HG03354 (cell line): ENCODE measurements at regions not wholly inside any gene's neighbourhood (a gene's known extent, or its start where the extent isn't known, plus 50 kb on each side); places are given as distances from the start of the nearest gene placed in this dataset.

ENCODE experiments used
- ATAC-seq: cut with Tn5 transposase; IDR thresholded peaks from one replicate; pipeline ENCODE4 v1.9.1; 2021; ENCODE audit warnings: mild to moderate bottlenecking; ENCODE audit not compliant: unreplicated experiment, poor library complexity, severe bottlenecking

GRCh38 chr13:22235285-22235949 is 564.5 kb downstream of the FGF9 start:
- ATAC-seq, result no peak

DNA sequence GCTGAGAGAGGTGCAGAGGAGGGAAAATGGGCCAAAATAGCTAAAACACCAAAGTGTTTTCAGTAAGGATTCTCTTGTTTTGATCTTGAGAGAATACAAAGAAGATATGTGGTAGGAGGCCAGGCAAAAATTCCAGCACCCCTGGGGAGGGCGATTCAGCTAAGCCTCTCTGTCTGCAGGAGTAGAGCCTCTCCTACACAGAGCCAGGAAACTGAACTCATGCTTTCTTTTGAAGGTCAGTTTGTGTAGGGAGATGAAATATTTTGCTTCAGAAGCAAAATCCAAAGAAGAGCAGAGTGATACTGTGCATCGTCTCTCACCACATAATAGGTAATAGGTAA is 565.0 kb downstream of the FGF9 start:
- ATAC-seq, result no peak

GRCh38 chr13:22238269-22238668 is 567.4 kb downstream of the FGF9 start:
- ATAC-seq, result no peak

DNA sequence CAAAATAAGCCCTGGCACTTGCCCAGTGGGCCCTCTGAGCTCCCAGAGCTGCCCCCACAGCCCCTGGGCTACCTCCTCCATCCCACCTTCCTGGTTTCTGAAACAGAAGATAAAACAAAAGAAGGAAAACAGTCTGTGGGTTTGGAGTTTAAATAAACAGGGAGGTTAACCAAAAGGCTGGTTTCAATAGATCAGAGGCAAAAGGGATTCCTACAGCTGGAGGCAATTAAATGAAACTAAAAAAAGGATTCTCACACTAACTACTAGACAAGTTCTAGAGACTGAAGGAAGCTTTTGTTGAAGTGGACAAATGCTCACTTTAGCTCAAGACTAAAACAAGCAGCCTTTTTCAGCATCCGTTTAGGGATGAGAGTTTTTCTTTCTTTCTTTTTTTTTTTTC is 569.8 kb downstream of the FGF9 start:
- ATAC-seq, result no peak

GRCh38 chr13:22243469-22244163 is 572.7 kb downstream of the FGF9 start:
- no peak for ATAC-seq

- no peak for ATAC-seq
Observed at GRCh38 chr13:22252281-22252830, 581.5 kb downstream of the FGF9 start.

DNA sequence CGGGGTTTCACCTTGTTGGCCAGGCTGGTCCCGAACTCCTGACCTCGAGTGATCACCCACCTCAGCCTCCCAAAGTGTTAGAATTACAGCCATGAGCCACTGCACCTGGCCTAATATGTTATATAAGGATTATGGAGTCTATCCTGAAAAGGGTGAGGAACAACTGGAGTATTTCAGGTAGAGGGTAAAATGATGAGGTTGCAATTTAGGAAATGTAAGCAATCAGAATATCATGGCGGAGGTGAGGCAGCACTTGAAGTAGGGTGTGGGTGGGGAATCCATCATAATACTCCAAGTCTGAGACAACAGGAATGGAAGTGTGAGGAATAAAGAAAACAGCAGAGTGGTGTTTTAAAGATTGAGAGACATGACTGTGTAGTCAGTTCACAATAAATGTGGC is 582.2 kb downstream of the FGF9 start:
- no peak for ATAC-seq

DNA sequence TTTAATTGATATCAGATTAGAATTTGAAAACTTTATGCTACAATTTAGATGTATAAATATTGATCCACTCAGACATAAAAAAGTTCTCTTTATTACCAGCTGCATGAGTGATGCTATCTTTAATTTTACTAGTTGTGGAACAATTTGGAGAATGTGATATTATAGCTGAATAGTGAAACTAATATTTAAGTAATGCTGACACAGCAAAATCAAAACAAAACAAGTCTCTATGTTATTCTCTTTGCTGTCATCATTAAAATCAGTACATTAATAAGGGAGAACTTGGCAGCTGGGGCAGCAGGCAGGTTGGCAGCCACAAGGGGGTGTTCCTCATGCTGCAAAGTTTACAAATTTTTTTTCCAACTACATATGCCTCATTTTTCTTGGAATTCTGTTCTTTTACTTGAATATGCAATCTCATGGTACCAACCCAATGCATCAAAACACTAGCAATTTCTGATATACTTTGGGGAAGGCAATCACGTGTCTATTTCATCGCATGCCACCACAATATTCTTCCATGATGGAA is 585.3 kb downstream of the FGF9 start:
- no peak for ATAC-seq

DNA sequence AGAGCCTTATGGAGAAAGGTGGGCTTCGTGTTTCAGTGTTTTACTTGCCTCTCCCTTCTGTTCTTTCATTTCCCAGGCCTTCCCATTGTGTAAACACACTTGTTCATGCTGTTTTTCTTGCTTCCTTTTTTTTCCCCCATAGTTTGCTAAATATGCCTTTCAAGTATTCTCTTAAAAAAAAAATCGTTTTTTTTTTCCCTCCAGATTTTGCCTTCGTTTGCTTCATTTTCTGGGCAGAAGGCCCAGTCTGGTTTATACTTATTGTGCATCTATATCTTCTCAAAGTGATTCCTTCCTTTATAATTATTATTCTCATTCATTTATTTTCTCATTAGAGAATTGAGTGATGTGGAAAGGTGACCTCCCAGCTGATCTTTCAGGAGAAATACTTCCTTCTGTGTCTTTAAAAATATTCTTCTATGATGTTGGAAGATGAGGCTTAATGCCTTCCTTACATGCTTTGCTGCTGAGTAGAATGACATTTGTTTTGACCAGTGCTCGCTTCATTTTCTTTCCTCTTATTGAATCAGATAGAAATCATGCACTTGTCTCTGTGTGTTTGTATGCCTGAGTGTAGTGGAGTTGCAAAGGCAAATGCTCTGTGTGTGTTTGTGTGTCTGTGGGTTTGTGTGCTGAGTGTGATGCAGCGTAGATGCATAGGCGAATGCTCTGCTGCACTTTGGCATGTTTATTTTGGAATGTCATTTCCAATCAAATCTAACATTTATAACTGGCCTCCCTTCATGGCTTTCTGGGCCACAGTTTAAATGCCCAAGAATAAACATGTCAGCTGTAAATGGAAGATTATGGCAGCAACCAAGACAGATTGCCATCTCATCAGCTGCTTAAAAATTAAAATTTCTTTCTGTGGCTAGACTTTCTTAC is 591.4 kb downstream of the FGF9 start:
- no peak for ATAC-seq

- ATAC-seq, result no peak
Observed at GRCh38 chr13:22263185-22263584, 592.3 kb downstream of the FGF9 start.

DNA sequence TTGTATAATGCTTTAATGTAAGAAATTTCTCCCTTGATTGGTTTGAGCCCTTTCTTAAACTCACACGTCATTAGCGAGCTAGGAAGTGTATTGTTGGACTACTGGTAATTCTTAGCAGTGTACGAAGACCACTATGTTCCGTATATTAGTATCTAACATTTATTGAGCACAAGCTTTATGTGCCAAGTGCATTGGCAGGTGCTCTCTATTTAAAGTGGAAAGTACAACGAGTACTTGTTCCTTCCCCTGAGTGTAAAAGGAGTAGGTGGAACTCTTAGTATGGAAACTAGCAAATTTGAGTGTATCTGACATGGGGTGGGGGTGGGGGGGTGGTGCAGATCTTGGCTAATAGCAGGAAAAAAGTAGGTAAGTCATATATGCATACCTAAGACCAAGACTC is 594.7 kb downstream of the FGF9 start:
- no peak for ATAC-seq

DNA sequence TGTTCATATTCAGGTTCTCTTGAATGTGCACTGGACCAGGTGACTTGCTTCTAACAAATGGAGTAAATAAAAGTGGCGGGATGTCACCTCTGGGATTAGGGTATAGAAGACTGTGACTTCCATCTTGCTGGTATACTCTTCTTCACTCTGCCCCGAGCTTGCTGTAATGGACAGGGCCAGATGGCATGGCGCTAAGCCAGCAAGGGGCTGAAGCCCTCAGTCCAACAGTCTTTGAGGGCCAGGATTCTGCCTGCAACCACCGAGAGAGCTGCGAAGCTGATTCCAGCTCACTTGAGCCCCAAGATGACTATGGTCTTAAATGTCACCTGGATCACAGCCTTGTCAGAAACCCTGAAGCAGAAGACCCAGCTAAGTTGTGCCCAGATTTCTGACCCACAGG is 600.0 kb downstream of the FGF9 start:
- ATAC-seq, result no peak

GRCh38 chr13:22271903-22272302 is 601.0 kb downstream of the FGF9 start:
- ATAC-seq, result no peak

DNA sequence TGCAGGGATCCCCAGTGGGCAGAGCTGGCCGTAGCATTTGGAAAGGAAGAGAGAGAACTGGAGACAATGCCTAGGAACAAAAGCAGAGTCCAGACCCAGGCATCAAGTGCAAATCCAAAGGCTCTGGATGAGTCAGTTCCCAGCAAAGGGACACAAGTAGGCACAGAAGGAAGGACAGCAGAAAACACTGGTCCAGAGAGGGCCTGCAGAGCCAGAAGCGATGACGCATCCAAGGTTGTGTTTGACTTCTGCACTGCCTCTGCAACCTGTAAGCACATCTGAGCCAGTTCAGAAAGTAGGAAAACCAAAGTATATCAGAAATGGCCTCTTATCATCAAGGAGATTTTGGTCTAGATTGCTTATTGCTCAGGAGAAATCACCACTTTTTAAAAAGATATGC is 604.5 kb downstream of the FGF9 start:
- ATAC-seq, result no peak

GRCh38 chr13:22276616-22277015 is 605.7 kb downstream of the FGF9 start:
- no peak for ATAC-seq

DNA sequence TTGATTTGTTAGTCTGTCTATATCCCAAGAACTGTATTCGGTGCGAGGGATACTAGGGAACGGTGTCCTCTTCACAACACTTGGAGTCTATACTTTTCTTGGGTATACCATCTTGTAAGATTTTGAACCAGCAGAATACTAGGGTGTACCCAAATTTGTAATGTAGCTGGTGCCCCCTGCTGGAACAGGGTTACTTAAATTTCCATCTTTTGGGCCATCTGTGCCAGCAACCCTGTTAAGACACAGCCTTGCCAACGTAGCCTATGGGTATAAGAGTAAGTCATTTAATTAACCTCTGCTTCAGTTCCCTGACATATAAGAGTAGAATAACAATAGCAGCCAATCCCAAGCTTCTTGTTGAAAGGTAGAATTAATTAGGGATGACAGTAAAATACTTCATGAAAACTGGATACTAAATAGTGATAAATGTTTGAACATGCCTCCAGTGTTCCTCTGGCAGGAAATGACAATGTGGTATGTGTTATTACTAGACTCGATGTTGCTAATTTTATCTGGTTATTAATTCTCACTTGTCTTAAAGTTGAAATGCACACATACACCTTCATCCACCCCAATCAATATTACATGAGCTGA is 607.6 kb downstream of the FGF9 start:
- ATAC-seq, result no peak

GRCh38 chr13:22285867-22286266 is 615.0 kb downstream of the FGF9 start:
- no peak for ATAC-seq

GRCh38 chr13:22286338-22286737 is 615.5 kb downstream of the FGF9 start:
- ATAC-seq, result no peak

DNA sequence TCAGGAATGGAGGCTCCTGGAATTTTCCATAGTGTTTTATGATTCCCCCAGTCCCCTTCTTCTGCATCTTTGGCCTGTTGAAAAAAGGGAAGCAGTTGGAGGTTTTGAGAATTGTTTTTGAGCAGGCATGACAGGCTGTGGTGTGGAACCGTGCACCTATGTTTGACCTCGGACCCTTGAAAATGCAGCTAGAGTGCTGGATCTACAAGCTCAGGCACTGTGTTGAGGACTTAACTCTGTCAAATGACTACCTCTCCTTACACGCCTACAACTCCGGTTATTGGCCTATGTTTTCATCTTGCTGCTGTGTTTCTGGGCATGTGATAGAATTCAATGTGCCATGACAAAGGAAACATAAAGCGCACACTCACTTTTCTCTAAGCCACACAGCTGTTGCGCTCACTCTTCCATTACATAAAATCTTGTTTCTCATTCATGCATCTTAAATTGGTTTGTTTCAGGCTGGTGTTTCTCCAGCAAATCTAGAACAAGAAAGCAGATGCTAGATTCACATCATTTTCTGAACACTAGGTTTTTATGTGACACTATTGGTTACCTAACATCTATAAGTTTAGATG is 616.6 kb downstream of the FGF9 start:
- no peak for ATAC-seq

- ATAC-seq, result no peak
Observed at GRCh38 chr13:22288496-22288895, 617.6 kb downstream of the FGF9 start.
